Ovary (tissue), 3 donors: ENCODE measurements at regions not wholly inside any gene's neighbourhood (a gene's known extent, or its start where the extent isn't known, plus 50 kb on each side); places are given as distances from the start of the nearest gene placed in this dataset.

Experiments used
- CTCF ChIP-seq, 3 donors: fragments of 450-650 bp in 2 of 3; fragments of 200-600 bp in 1 of 3; IDR thresholded peaks; one replicate each; pipeline versions ENCODE4 v1.5.1 to v1.8.0; 2016 to 2022; ENCODE audit warnings: antibody characterized with exemption in 3 of 3, mild to moderate bottlenecking in 1 of 3
- EP300 ChIP-seq: sonication (generic); formaldehyde crosslinking; IDR thresholded peaks from one replicate; pipeline ENCODE4 v1.6.1; 2017; ENCODE audit warnings: antibody characterized with exemption
- donor health status: DM: no; HTN: no; CAD: no.

GRCh38 chr2:238964544-238965067 lies 116.7 kb downstream of the TWIST2 start:
- TF ChIP-seq CTCF (IDR thresholded peaks at IDR 0.05), result no peak
- TF ChIP-seq EP300, result no peak
